Thyroid gland (tissue), 4 donors: ENCODE measurements at regions not wholly inside any gene's neighbourhood (a gene's known extent, or its start where the extent isn't known, plus 50 kb on each side); places are given as distances from the start of the nearest gene placed in this dataset.

Experiments
- POLR2A ChIP-seq, 2 donors: fragments of 450-650 bp; IDR thresholded peaks; one replicate each; pipeline ENCODE4 v1.6.1; 2017; ENCODE audit warnings: antibody characterized with exemption in 2 of 2, mild to moderate bottlenecking in 2 of 2, moderate library complexity in 1 of 2
- TF ChIP-seq, protein P1 (sequence below), 6 experiments: fragments of 200-600 bp in 3 of 6; fragments of 450-650 bp in 3 of 6; sonication (generic) in 3 of 6; IDR thresholded peaks; one replicate each; pipeline ENCODE4 v1.5.1; 2016 to 2019; ENCODE audit warnings: antibody characterized with exemption in 6 of 6, mild to moderate bottlenecking in 2 of 6, inconsistent platforms in 1 of 6, moderate library complexity in 1 of 6

DNA sequence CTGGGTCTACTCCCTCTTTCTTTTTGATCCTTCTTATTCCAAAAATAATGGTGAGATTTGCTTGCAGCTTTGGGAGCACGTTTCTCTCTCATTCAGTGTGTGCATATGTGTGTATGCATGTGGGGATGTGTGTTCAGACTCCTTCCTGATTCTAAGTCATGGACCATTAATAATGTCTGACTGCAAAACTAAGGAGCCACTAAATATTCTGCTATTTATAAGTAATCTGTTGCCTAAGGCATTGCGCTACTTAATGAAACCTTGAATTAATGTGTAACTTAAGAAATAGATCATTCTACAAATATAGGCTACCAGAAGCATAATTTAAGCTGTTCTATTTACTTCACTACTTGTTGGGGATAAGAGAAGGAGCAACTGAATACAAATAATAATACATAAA, 182.1 kb downstream of the TFCP2L1 start:
- TF ChIP-seq, protein P1, sequence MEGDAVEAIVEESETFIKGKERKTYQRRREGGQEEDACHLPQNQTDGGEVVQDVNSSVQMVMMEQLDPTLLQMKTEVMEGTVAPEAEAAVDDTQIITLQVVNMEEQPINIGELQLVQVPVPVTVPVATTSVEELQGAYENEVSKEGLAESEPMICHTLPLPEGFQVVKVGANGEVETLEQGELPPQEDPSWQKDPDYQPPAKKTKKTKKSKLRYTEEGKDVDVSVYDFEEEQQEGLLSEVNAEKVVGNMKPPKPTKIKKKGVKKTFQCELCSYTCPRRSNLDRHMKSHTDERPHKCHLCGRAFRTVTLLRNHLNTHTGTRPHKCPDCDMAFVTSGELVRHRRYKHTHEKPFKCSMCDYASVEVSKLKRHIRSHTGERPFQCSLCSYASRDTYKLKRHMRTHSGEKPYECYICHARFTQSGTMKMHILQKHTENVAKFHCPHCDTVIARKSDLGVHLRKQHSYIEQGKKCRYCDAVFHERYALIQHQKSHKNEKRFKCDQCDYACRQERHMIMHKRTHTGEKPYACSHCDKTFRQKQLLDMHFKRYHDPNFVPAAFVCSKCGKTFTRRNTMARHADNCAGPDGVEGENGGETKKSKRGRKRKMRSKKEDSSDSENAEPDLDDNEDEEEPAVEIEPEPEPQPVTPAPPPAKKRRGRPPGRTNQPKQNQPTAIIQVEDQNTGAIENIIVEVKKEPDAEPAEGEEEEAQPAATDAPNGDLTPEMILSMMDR (IDR thresholded peaks at IDR 0.05) = no peak
- no peak for TF ChIP-seq POLR2A (IDR thresholded peaks at IDR 0.05)
